IMR-90 (cell line): ENCODE measurements at regions not wholly inside any gene's neighbourhood (a gene's known extent, or its start where the extent isn't known, plus 50 kb on each side); places are given as distances from the start of the nearest gene placed in this dataset.
A peak's percentile ranks its signal among the peaks of the same experiment; 100 is the strongest.

ENCODE experiments used
- ATAC-seq: fragments of 200-7000 bp; cut with Tn5 transposase; 2 replicates; pipeline ENCODE4 v1.9.1; 2020; ENCODE audit warnings: low read depth, mild to moderate bottlenecking, moderate library complexity
- BruUV-seq: library from RNA; stranded (reverse); fragments of 400-500 nt; replicated peaks from 2 replicates; lab custom pipeline; 2021; lab: Mats Ljungman, UMichigan
- CTCF ChIA-PET: fragments of 300-600 bp; formaldehyde crosslinking; extraction: SDS; loops from one replicate; lab custom pipeline; 2021; ENCODE audit warnings: antibody characterized with exemption; lab: Yijun Ruan, JAX
- POLR2A ChIA-PET: fragments of 300-600 bp; sonication (Branson Sonifier 250); formaldehyde crosslinking; loops from one replicate; lab custom pipeline; 2022; ENCODE audit warnings: antibody characterized with exemption; ENCODE audit not compliant: unreplicated experiment; lab: Charles Lee
- DNase-seq: peaks from one replicate; pipeline ENCODE4 v3.0.0; 2013
- H2AFZ ChIP-seq: replicated peaks from 2 replicates; pipeline ENCODE3; 2013; ENCODE audit warnings: low read length, mild to moderate bottlenecking; ENCODE audit not compliant: poor library complexity
- H2AK5ac ChIP-seq: 2 replicates; pipeline ENCODE4 v1.6.1; 2013; ENCODE audit warnings: low read depth, low read length, inconsistent platforms
- H2AK9ac ChIP-seq: replicated peaks from 2 replicates; pipeline ENCODE3; 2013; ENCODE audit warnings: mild to moderate bottlenecking, low read depth, low read length, moderate library complexity; ENCODE audit not compliant: poor library complexity
- H2BK120ac ChIP-seq: 2 replicates; pipeline ENCODE4 v1.6.1; 2013; ENCODE audit warnings: low read depth, low read length, inconsistent platforms
- H2BK15ac ChIP-seq: 3 replicates; pipeline ENCODE4 v1.6.1; 2013; ENCODE audit warnings: low read depth, low read length, inconsistent platforms
- H2BK20ac ChIP-seq: 2 replicates; pipeline ENCODE4 v1.6.1; 2013; ENCODE audit warnings: low read depth, mild to moderate bottlenecking, inconsistent platforms, low read length, moderate library complexity
- H2BK5ac ChIP-seq: 2 replicates; pipeline ENCODE4 v1.6.1; 2013; ENCODE audit warnings: mild to moderate bottlenecking, low read depth, low read length, inconsistent platforms; ENCODE audit not compliant: poor library complexity, severe bottlenecking
- H3K14ac ChIP-seq: replicated peaks from 2 replicates; pipeline ENCODE4 v1.6.1; 2013; ENCODE audit warnings: low read depth, low read length, inconsistent platforms
- H3K18ac ChIP-seq: 2 replicates; pipeline ENCODE4 v1.6.1; 2013; ENCODE audit warnings: low read depth, low read length, control low read depth
- H3K23ac ChIP-seq: 2 replicates; pipeline ENCODE4 v1.6.1; 2013; ENCODE audit warnings: low read depth, low read length, inconsistent platforms
- H3K27ac ChIP-seq: 2 replicates; pipeline ENCODE4 v1.5.1; 2013; ENCODE audit warnings: mild to moderate bottlenecking, control low read depth, low read length; ENCODE audit not compliant: insufficient read depth
- H3K27me3 ChIP-seq: 2 replicates; pipeline ENCODE4 v1.6.1; 2013; ENCODE audit warnings: low read length; ENCODE audit not compliant: control insufficient read depth, insufficient read depth
- H3K36me3 ChIP-seq: 2 replicates; pipeline ENCODE4 v1.6.1; 2013; ENCODE audit warnings: low read length, mixed read lengths; ENCODE audit not compliant: control insufficient read depth, insufficient read depth
- H3K4ac ChIP-seq: 2 replicates; pipeline ENCODE4 v1.6.1; 2013; ENCODE audit warnings: low read depth, low read length, inconsistent platforms
- H3K4me1 ChIP-seq: 2 replicates; pipeline ENCODE4 v1.6.1; 2013; ENCODE audit warnings: low read length, mixed read lengths; ENCODE audit not compliant: control insufficient read depth, insufficient read depth
- H3K4me2 ChIP-seq: 2 replicates; pipeline ENCODE4 v1.6.1; 2013; ENCODE audit warnings: low read depth, mild to moderate bottlenecking, control low read depth, low read length, moderate library complexity
- H3K4me3 ChIP-seq: 2 replicates; pipeline ENCODE4 v1.5.1; 2013; ENCODE audit warnings: low read depth, mild to moderate bottlenecking, control low read depth, low read length, moderate library complexity; ENCODE audit not compliant: insufficient read depth
- H3K56ac ChIP-seq: 2 replicates; pipeline ENCODE4 v1.6.1; 2013; ENCODE audit warnings: low read length, inconsistent platforms; ENCODE audit not compliant: insufficient read depth; ENCODE audit errors: extremely low read depth
- H3K79me1 ChIP-seq, 2 experiments: 2 replicates each; pipeline ENCODE4 v1.6.1; 2013; ENCODE audit warnings: low read length in 2 of 2, inconsistent platforms in 1 of 2, low read depth in 1 of 2
- H3K9ac ChIP-seq: 2 replicates; pipeline ENCODE4 v1.6.1; 2013; ENCODE audit warnings: low read depth, low read length, control low read depth
- H3K9me1 ChIP-seq: 2 replicates; pipeline ENCODE4 v1.6.1; 2013; ENCODE audit warnings: low read length, inconsistent platforms; ENCODE audit not compliant: insufficient read depth
- H3K9me3 ChIP-seq: 2 replicates; pipeline ENCODE4 v1.6.1; 2013; ENCODE audit warnings: low read length; ENCODE audit not compliant: control insufficient read depth, insufficient read depth
- H4K20me1 ChIP-seq: 2 replicates; pipeline ENCODE4 v1.6.1; 2013; ENCODE audit warnings: low read length, inconsistent platforms; ENCODE audit not compliant: insufficient read depth
- H4K5ac ChIP-seq: 2 replicates; pipeline ENCODE4 v1.6.1; 2013; ENCODE audit warnings: mild to moderate bottlenecking, low read depth, low read length, control low read depth
- H4K8ac ChIP-seq, 2 experiments: 2 replicates each; pipeline ENCODE4 v1.6.1; 2013; ENCODE audit warnings: low read depth in 2 of 2, low read length in 2 of 2, control low read depth in 1 of 2, inconsistent platforms in 1 of 2
- H4K91ac ChIP-seq: 2 replicates; pipeline ENCODE4 v1.6.1; 2013; ENCODE audit warnings: low read depth, low read length, inconsistent platforms; ENCODE audit not compliant: insufficient read depth
- MAFK ChIP-seq: IDR thresholded peaks from 2 replicates; pipeline ENCODE4 v1.6.1; 2012; ENCODE audit warnings: low read depth, low read length, improper control_type of control experiment
- MXI1 ChIP-seq: IDR thresholded peaks from 2 replicates; pipeline ENCODE4 v1.6.1; 2012; ENCODE audit warnings: low read depth, mild to moderate bottlenecking, low read length, moderate library complexity, borderline replicate concordance
- dilution Hi-C: fragments of 300-500 bp; cut with HindIII; formaldehyde crosslinking; loops from one replicate; pipeline ENCODE4 v1.14.3; 2018; ENCODE audit warnings: low sequenced_read_pairs; ENCODE audit not compliant: unreplicated experiment
- in situ Hi-C: fragments of 300-500 bp; cut with MboI; formaldehyde crosslinking; loops from 3 replicates; pipeline ENCODE4 v1.14.3; 2019; ENCODE audit warnings: low sequenced_read_pairs, inconsistent platforms, mixed read lengths
- intact Hi-C: fragments of 100-400 bp; cut with micrococcal nuclease; formaldehyde crosslinking; loops from 2 replicates; pipeline ENCODE4 v1.10.0; 2022

DNA sequence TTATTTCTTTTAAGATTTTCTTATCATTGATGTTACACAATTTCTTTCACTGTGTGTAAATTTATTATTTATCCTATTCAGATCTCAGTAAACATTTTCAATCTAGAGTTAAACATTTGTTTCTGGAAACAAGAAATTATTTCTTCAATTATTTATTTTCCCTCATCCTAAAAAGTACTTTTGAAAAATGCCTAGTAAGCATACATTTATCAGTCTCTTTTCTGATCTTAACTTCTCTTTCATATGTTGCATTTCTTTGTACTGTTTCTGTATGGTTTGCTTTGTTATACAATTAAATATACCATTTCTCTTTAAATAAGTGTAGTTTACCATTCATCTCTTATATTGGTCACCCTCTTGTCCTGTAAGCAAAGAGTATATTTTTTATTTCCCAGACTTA lies 263.2 kb downstream of the C12orf50 start:
- no peak for ATAC-seq
- POLR2A ChIA-PET, result no interaction called here
- intact Hi-C loops, result no loop called here

More for the DNA sequence above, 263.2 kb downstream of the C12orf50 start:
- Histone ChIP-seq H3K36me3 (no peaks in the 10 kb centered on the region), H3K4ac (no peak overlapping the region), H3K9me1 (no peaks in the 10 kb centered on the region), H4K91ac (no peak overlapping the region), H3K9ac (no peak overlapping the region), H3K18ac (no peak overlapping the region), H2AK5ac (no peak overlapping the region), H3K9me3 (no peaks in the 10 kb centered on the region), H3K27me3 (no peaks in the 10 kb centered on the region), H4K20me1 (no peaks in the 10 kb centered on the region), H2BK15ac (no peak overlapping the region), H4K8ac (no peak overlapping the region), H3K23ac (no peak overlapping the region), H2BK5ac (no peak overlapping the region), H3K14ac (no peak overlapping the region), H2BK20ac (no peak overlapping the region), H2AFZ (no peak overlapping the region), H2BK120ac (no peak overlapping the region), H3K4me3 (no peak overlapping the region), H4K5ac (no peak overlapping the region), H2AK9ac (no peak overlapping the region), H3K4me2 (no peak overlapping the region), H3K27ac (no peak overlapping the region), H3K79me1 (no peaks in the 10 kb centered on the region), H3K56ac (no peak overlapping the region), H3K4me1 (no peaks in the 10 kb centered on the region)
- CTCF ChIA-PET, result no interaction called here
- in situ Hi-C loops, result no loop called here
- dilution Hi-C loops, result no loop called here
- DNase-seq, result no peak
- TF ChIP-seq MAFK (peak; percentile 73), MXI1 (no peak)
- no TSS peak for BruUV-seq
